Esophagus squamous epithelium (tissue), 5 donors: ENCODE measurements at regions not wholly inside any gene's neighbourhood (a gene's known extent, or its start where the extent isn't known, plus 50 kb on each side); places are given as distances from the start of the nearest gene placed in this dataset.

Experiments used
- DNase-seq: peaks from one replicate; lab custom pipeline; 2025; lab: John Stamatoyannopoulos, UW
- H3K27ac ChIP-seq, 4 donors: fragments of 200-600 bp; sonication (generic); one replicate each; pipeline ENCODE4 v1.5.1; 2016 to 2019; ENCODE audit warnings: mild to moderate bottlenecking in 1 of 4
- H3K27me3 ChIP-seq, 4 donors: fragments of 200-600 bp; sonication (generic); 1 replicate in 3 of 4; 2 replicates in 1 of 4; pipeline versions ENCODE4 v1.5.1 to v1.6.0; 2017 to 2021; ENCODE audit warnings: antibody characterized with exemption in 1 of 4
- H3K36me3 ChIP-seq, 3 donors: fragments of 200-600 bp; sonication (generic); one replicate each; pipeline ENCODE4 v1.5.1; 2016 to 2019
- H3K4me1 ChIP-seq, 3 donors: fragments of 200-600 bp; sonication (generic); one replicate each; pipeline ENCODE4 v1.5.1; 2017 to 2019
- H3K4me3 ChIP-seq, 4 donors: fragments of 200-600 bp; sonication (generic); 1 replicate in 3 of 4; 2 replicates in 1 of 4; pipeline ENCODE4 v1.5.1; 2016 to 2019; ENCODE audit warnings: mild to moderate bottlenecking in 2 of 4, moderate library complexity in 1 of 4
- H3K9me3 ChIP-seq, 3 donors: fragments of 200-600 bp; sonication (generic); one replicate each; pipeline ENCODE4 v1.5.1; 2016 to 2019
- CTCF ChIP-seq, 6 experiments: fragments of 450-650 bp in 4 of 6; fragments of 200-600 bp in 2 of 6; sonication (generic) in 2 of 6; IDR thresholded peaks; one replicate each; pipeline ENCODE4 v1.5.1; 2016 to 2019; ENCODE audit warnings: antibody characterized with exemption in 6 of 6, mild to moderate bottlenecking in 4 of 6, moderate library complexity in 4 of 6
- POLR2A ChIP-seq, 4 donors: fragments of 450-650 bp; IDR thresholded peaks; one replicate each; pipeline ENCODE4 v1.6.1; 2017; ENCODE audit warnings: antibody characterized with exemption in 4 of 4, mild to moderate bottlenecking in 4 of 4, moderate library complexity in 3 of 4
- WGBS, 2 donors: methylation state at CpG; one replicate each; pipeline ENCODE4 v1.1.5; 2018; 5-methylcytosine and 5-hydroxymethylcytosine counted together
- intact Hi-C: fragments of 100-400 bp; cut with DNase I; formaldehyde crosslinking; loops from one replicate; pipeline ENCODE4 v1.15.0; 2022
- donor health status: DM: yes; HTN: yes; CAD: no.

- WGBS, 2 donors: 60 to 91% methylated on average over 1 of the region's 1 CpG
- Histone ChIP-seq H3K4me1 (no peaks in the 10 kb centered on the region), H3K27me3 (no peaks in the 10 kb centered on the region), H3K27ac (no peak overlapping the region), H3K4me3 (no peak overlapping the region), H3K9me3 (no peaks in the 10 kb centered on the region), H3K36me3 (no peaks in the 10 kb centered on the region)
- TF ChIP-seq CTCF (IDR thresholded peaks at IDR 0.05) (no peak), POLR2A (IDR thresholded peaks at IDR 0.05) (no peak)
- intact Hi-C loops: no loop called here
- no peak for DNase-seq
These were observed 91.1 kb upstream of the SKOR2 start for GRCh38 chr18:47342566-47342965.

GRCh38 chr18:47341678-47342077 is 90.2 kb upstream of the SKOR2 start:
- DNase-seq: no peak
- Histone ChIP-seq H3K4me3 (no peak overlapping the region), H3K27ac (no peak overlapping the region), H3K36me3 (no peaks in the 10 kb centered on the region), H3K9me3 (no peaks in the 10 kb centered on the region), H3K4me1 (no peaks in the 10 kb centered on the region), H3K27me3 (no peaks in the 10 kb centered on the region)
- WGBS, 2 donors: 62 to 64% methylated on average over 6 of the region's 6 CpGs
- TF ChIP-seq CTCF (IDR thresholded peaks at IDR 0.05) (no peak), POLR2A (IDR thresholded peaks at IDR 0.05) (no peak)
- intact Hi-C loops: no loop called here

- intact Hi-C loops: no loop called here
- DNase-seq: no peak
- H3K27ac ChIP-seq: no peak overlapping the region
- no peaks in the 10 kb centered on the region for H3K4me1 ChIP-seq
- H3K4me3 ChIP-seq: no peak overlapping the region
- peaks cover 0 to 5% (median 0%) of the 10 kb centered on the region in 4 donors for H3K27me3 ChIP-seq
- no peak for TF ChIP-seq CTCF (IDR thresholded peaks at IDR 0.05)
- no peak for TF ChIP-seq POLR2A (IDR thresholded peaks at IDR 0.05)
- H3K9me3 ChIP-seq: no peaks in the 10 kb centered on the region
- no peaks in the 10 kb centered on the region for H3K36me3 ChIP-seq
These were observed 83.5 kb upstream of the SKOR2 start for GRCh38 chr18:47334966-47335365.

- intact Hi-C loops: no loop called here
- Histone ChIP-seq H3K27me3 (peaks cover 0 to 5% (median 0%) of the 10 kb centered on the region in 4 donors), H3K4me3 (no peak overlapping the region), H3K9me3 (no peaks in the 10 kb centered on the region), H3K36me3 (no peaks in the 10 kb centered on the region), H3K4me1 (no peaks in the 10 kb centered on the region), H3K27ac (no peak overlapping the region)
- TF ChIP-seq CTCF (IDR thresholded peaks at IDR 0.05): no peak
- no peak for TF ChIP-seq POLR2A (IDR thresholded peaks at IDR 0.05)
- DNase-seq: no peak
- 64 to 68% methylated on average over 12 of the region's 12 CpGs for WGBS, 2 donors
These were observed 82.6 kb upstream of the SKOR2 start for GRCh38 chr18:47333926-47334635.

- Histone ChIP-seq H3K27me3 (peaks cover 0 to 9% (median 0%) of the 10 kb centered on the region in 4 donors), H3K4me3 (no peak overlapping the region), H3K27ac (no peak overlapping the region), H3K36me3 (no peaks in the 10 kb centered on the region), H3K4me1 (no peaks in the 10 kb centered on the region), H3K9me3 (no peaks in the 10 kb centered on the region)
- WGBS, 2 donors: 43 to 63% methylated on average over 1 of the region's 1 CpG
- TF ChIP-seq POLR2A (IDR thresholded peaks at IDR 0.05): no peak
- intact Hi-C loops: no loop called here
- DNase-seq: no peak
These were observed 80.2 kb upstream of the SKOR2 start for GRCh38 chr18:47331641-47332040.
